NCI-H1092 (cell line): ENCODE measurements at regions not wholly inside any gene's neighbourhood (a gene's known extent, or its start where the extent isn't known, plus 50 kb on each side); places are given as distances from the start of the nearest gene placed in this dataset.

Experiments used
- DNase-seq: peaks from one replicate; lab custom pipeline; 2025; lab: John Stamatoyannopoulos, UW

DNA sequence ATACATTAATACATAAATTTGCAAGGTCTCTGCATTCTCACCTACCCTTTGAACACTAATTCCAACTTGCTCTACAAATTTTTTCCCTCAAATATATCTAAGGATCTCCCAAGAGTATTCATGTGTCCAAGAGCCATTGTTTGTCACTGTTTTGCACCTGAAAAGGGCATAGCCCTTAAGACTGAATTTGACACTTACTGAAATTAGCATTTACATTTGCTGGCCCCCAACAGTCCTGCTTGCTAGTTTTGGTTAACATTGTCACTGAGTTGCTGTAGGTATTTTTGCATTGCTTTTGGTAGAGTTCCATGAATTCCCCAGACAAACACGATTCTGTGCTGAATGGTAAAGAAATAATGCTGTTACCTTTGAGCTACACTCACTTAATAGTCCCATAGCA is 57.3 kb downstream of the KCNA4 start:
- no peak for DNase-seq

DNA sequence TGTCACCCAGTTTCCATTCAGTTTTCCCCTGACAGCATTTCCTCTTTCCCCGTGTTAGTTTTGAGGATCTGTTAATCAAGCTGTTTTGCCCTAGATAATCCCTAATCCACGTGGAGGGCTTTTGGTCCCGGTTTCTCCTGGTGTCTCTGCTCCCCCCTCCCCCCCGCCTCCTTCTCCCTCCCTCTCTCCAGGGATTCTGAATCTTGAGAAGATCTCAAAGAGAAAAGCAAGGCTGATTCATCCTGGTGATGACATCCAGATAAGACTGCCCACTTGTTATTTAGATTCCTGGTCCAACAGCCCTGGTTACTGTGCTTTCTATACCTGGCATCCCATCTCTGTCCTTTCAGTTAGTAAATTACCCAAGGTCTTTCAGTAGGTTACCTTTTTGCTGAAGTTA is 59.4 kb downstream of the KCNA4 start:
- no peak for DNase-seq

DNA sequence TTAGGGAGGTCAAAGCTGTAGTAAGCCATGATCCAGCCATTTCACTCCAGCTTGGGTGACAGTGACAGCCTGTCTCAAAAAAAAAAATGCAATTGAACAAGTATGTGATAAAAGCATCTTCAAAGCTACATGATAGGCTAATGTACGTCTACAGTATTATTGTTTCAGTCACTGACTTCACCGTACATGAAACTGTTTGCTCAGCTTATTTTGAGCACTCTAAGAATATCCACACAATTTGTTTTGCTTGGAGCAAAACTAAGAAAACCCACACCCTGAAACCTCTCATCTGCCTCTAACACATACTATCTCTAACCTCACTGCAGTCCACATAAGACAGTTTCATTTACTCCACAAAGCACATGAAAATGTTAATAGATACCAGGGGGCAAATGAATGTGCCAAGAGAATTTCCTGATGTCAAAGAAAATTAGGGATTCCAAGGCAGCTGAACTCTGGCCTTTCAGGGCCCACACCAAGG is 60.7 kb downstream of the KCNA4 start:
- DNase-seq, result no peak

- DNase-seq, result no peak
These were observed 73.5 kb downstream of the KCNA4 start for GRCh38 chr11:29943347-29943746.

- DNase-seq, result no peak
These were observed 79.3 kb downstream of the KCNA4 start for GRCh38 chr11:29937526-29937925.

GRCh38 chr11:29934115-29934638 is 82.7 kb downstream of the KCNA4 start:
- no peak for DNase-seq

- DNase-seq, result no peak
These were observed 100.8 kb downstream of the KCNA4 start for GRCh38 chr11:29916040-29916439.

- DNase-seq, result no peak
These were observed 102.5 kb downstream of the KCNA4 start for GRCh38 chr11:29914203-29914930.

DNA sequence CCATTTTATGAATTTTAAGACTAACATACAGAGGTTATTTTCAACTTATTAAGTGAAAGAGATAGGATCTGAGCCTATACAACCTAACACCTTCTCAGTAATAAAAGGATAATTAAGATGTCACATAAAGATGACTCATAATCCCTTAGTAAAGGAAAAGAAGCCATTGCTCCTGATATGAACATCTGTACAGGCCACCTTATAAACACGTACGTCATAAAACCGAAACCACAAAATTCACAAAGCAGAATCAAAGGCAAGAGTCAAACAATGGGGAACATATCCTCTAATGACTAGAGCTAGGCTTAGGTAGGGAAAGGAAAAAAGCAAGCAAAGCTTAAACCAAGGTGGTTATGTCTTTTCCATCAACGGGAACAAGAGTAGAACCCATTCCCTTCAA is 103.5 kb downstream of the KCNA4 start:
- no peak for DNase-seq

GRCh38 chr11:29900382-29900781 is 116.4 kb downstream of the KCNA4 start:
- DNase-seq, result no peak

GRCh38 chr11:29879560-29879959 is 137.3 kb downstream of the KCNA4 start:
- peak; percentile 68 for DNase-seq

GRCh38 chr11:29876192-29876591 is 140.6 kb downstream of the KCNA4 start:
- no peak for DNase-seq

DNA sequence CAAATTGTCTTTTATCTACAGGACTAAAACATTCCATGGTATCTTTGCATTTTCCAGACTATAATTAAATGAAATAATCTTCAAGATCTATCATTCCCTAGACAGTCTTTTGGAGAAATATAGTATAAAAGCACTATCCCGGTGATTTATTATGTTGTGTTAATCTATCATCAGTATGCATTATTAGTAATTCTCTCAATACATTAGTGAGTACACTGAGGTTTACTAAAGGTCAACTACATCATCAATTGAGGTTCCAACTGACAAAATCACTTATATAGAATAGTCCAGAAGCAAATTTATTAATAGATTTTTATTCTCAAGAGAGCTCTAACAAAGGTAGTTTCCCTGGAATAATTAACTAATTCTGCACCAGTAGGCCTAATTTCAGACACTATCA is 169.6 kb downstream of the KCNA4 start:
- DNase-seq, result no peak

- DNase-seq, result no peak
These were observed 172.0 kb downstream of the KCNA4 start for GRCh38 chr11:29844701-29845379.

- no peak for DNase-seq
These were observed 172.8 kb downstream of the KCNA4 start for GRCh38 chr11:29844031-29844430.

- no peak for DNase-seq
These were observed 174.8 kb downstream of the KCNA4 start for GRCh38 chr11:29842061-29842460.

DNA sequence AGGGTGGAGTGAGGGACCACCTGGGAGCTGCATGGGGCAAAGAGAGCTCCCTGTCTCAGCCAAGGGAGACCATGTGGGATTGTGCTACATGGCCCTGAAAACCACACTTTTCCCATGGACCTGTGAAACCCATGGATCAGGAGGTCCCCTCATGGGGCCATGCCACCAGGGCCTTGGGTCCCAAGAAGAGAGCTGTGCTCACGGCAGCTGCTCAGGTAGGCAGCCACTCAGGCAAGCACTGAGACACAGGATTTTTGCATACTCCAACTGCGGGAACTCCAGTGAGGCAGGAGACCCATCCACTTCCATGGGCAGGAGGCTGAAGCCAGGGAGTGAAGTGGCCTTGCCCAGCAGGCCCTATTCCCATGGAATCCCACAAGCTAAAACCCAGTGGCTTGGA is 190.0 kb downstream of the KCNA4 start:
- DNase-seq, result no peak

- DNase-seq, result no peak
These were observed 200.5 kb downstream of the KCNA4 start for GRCh38 chr11:29816359-29816758.

GRCh38 chr11:29809121-29809520 is 207.7 kb downstream of the KCNA4 start:
- DNase-seq, result no peak

- no peak for DNase-seq
These were observed 214.3 kb downstream of the KCNA4 start for GRCh38 chr11:29802522-29802921.

DNA sequence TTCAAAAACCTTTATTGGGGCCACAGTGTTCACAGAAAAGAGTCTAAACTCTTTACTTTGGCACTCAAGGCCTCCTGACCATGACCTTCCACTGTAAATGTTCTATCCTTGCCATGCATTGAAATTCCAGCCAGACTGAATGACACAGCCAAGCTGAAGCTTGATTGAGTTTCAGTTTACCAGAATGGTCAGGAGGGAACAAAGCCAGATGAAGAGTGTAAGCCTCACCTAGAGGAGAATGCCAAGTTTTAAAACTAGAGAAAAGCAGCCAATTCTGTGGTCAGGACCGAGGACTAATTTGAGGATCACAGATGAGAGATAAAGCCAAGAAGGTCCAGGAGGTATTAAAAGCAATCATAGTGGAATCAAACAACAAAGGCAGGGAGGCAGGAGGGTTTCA is 215.3 kb downstream of the KCNA4 start:
- no peak for DNase-seq

DNA sequence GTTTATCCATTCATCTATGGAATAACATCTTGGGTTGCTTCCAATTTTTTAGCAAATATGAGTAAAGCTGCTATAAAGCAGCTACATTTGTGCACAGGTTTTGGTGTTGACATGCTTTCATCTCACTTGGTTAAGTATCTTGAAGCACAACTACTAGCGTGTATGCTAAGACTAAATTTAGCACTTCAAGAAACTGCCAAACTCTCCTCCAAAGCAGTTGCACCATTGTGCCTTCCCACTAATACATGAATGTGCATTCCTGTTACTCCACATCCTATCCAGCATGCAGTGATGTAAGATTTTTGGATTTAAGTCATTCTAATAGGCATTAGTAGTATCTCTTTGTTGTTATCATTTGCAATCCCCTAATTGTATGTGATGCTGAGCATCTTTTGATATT is 230.7 kb downstream of the KCNA4 start:
- no peak for DNase-seq

DNA sequence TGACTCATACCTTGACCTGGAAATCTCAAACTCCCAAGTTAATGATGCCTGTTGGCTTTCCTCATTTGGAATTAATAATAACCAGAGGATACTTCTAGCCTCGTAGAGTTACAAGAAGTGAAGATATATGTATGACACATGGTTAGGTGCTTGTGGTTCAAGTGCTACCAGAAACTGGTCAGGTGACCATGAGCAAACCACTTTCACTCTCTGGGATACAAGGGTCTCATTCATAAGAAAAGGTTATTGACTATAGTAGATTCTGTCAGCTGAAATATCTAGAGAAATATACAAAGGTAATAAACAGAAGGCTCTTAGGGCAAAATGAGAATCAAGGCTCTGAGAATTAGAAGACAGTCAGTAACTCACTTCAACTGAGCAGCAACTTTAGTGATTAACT is 233.3 kb downstream of the KCNA4 start:
- DNase-seq, result no peak
